ENCODE measurements at regions not wholly inside any gene's neighbourhood (a gene's known extent, or its start where the extent isn't known, plus 50 kb on each side); places are given as distances from the start of the nearest gene placed in this dataset.
"Not testable (repeated sequence)": the region's sequence is repeated elsewhere in the genome, so short reads cannot be mapped to it uniquely, and the experiment has no call there.

DNA sequence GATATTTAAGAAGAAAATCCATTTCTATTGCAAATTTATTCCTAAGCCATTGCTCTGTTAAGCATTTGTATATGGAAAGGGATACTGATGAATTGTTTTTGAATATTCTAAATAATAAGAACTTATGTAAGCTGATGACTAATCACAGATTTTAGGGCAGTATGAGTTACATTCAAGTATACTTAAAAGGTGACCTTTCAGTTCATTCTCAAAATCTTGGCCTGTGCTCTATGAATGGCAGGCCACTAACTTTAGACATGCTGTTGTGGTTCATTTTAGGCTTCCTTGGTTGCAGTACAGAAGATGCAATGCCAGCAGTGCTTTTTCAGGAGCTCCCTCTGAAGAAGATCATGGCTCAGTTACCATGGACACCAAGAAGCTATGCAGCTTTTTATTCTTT, 380.4 kb downstream of the CENPW start:
- H3K27me3 ChIP-seq (ENCODE audit: control insufficient read depth, insufficient read depth), result no peaks in the 10 kb centered on the region
- DNase-seq (no peak), ATAC-seq (no peak)
- no peaks in the 10 kb centered on the region for H3K9me3 ChIP-seq (ENCODE audit: control insufficient read depth, low read length)
- intact Hi-C loops (cut with DNase I), result no loop called here
- H3K27ac ChIP-seq (ENCODE audit: low read length), result no peak overlapping the region
- H3K4me3 ChIP-seq (ENCODE audit: low read length), result no peak overlapping the region
- no peaks in the 10 kb centered on the region for H3K4me1 ChIP-seq (ENCODE audit: control insufficient read depth, insufficient read depth, low read length)

DNA sequence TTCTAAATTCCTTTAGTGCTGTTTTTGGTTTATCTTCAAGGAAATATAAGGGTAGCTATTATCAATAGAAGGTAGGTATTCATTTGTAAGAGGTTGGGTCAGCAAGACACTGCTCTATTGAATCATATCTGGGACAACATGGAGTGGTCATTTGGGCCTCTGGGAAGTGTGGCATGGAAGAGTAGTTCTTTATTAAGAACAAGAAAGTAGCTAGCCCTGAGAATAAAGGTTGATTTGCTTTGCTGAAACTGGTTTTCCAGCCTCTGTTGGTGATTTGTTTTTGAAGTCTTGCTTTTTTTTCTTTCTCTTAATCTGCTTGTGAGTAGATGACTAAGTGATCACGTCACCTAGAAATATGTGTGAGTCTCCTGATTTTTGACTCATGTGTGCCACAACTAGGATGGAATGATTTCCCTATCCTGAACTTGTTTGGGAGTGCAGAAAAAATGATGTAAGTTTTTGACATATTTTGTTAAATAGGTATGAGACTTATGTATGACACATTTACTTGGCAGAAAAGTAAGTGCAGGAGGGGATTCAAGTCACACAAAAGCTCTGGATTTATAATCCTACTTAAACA, 381.8 kb downstream of the CENPW start:
- H3K9me3 ChIP-seq (ENCODE audit: control insufficient read depth, low read length), result no peaks in the 10 kb centered on the region
- WGBS, result 74% methylated on average over 1 of the region's 1 CpG
- H3K27me3 ChIP-seq (ENCODE audit: control insufficient read depth, insufficient read depth), result no peaks in the 10 kb centered on the region
- H3K27ac ChIP-seq (ENCODE audit: low read length), result no peak overlapping the region
- H3K4me3 ChIP-seq (ENCODE audit: low read length), result no peak overlapping the region
- ATAC-seq (no peak), DNase-seq (no peak)
- intact Hi-C loops (cut with DNase I), result no loop called here
- no peaks in the 10 kb centered on the region for H3K4me1 ChIP-seq (ENCODE audit: control insufficient read depth, insufficient read depth, low read length)

DNA sequence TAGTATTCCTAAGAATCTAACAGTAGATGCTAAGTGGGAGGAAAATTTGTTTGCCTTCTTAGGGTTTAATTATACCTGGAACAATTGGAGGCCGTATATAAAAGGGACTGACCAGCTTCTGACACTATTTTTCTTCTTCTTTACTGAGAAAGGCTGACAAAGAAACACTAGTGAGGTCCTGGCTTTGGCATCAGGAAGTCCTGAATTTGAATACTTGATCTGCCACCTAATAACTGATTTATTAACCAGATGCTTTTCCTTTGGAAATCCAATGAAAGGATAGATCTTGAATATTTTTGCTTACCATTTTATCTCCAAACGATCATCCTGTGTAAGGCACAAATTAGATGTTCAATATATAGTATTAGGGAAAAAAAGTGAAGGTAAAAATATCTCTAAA, 382.5 kb downstream of the CENPW start:
- no peak for ATAC-seq
- no peaks in the 10 kb centered on the region for H3K27me3 ChIP-seq (ENCODE audit: control insufficient read depth, insufficient read depth)
- intact Hi-C loops (cut with DNase I), result no loop called here
- H3K4me1 ChIP-seq (ENCODE audit: control insufficient read depth, insufficient read depth, low read length), result no peaks in the 10 kb centered on the region
- no peak overlapping the region for H3K4me3 ChIP-seq (ENCODE audit: low read length)
- 82% methylated on average over 2 of the region's 2 CpGs for WGBS
- no peak for DNase-seq
- H3K27ac ChIP-seq (ENCODE audit: low read length), result no peak overlapping the region
- H3K9me3 ChIP-seq (ENCODE audit: control insufficient read depth, low read length), result no peaks in the 10 kb centered on the region

DNA sequence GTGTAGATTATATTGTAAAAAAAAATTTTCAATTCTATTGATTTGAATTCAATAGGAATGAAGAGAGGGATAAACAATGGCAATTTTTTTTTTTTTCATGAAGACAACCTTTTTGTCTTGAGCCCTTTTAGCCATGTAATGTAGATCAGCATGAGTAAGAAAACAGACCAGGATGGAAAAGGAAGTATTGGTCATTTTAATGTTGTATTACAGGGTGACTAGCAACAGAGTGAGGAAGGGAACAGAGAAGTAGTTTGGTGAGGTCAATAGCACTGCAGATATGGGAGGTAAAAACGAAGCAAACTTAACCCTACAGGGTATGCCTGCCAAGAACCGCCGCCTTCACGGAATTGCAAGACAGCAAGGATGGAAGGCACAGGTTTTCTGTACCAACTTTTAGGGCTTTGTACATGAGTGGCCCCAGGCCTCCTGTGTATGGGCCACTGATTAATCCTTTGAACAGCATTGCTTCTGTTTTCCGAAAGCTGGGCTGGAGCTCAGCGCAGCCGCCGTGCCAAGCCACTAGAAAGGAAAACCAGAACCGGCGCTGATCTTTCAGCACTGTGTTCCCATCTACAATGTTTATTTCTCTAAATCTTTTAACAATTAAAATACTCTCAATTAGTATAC, 383.7 kb downstream of the CENPW start:
- no peak for DNase-seq

DNA sequence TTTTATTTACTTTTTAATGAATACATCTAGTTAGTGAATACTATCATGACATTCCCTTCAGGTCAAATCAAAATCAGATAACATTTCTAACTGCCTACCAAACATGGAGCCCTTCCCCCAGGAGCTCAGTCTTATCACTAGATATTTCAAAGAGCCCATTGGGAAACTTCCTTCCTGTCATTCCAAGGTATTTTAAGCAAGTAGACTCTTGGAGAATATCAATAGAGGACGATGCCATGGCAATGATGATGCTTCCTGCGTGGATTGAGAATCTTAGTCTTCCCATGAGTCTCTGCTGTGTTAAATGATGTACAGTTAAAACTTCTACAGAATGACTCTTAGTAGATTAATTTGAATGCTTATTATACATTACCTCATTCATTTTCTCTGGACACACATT, 384.9 kb downstream of the CENPW start:
- intact Hi-C loops (cut with DNase I), result no loop called here
- WGBS, result 52% methylated on average over 2 of the region's 2 CpGs
- no peak overlapping the region for H3K27ac ChIP-seq (ENCODE audit: low read length)
- DNase-seq, result no peak
- no peaks in the 10 kb centered on the region for H3K9me3 ChIP-seq (ENCODE audit: control insufficient read depth, low read length)
- no peak overlapping the region for H3K4me3 ChIP-seq (ENCODE audit: low read length)
- no peaks in the 10 kb centered on the region for H3K4me1 ChIP-seq (ENCODE audit: control insufficient read depth, insufficient read depth, low read length)
- H3K27me3 ChIP-seq (ENCODE audit: control insufficient read depth, insufficient read depth), result no peaks in the 10 kb centered on the region
- no peak for ATAC-seq

More for the DNA sequence above, 383.7 kb downstream of the CENPW start:
- no peak for ATAC-seq
- no peaks in the 10 kb centered on the region for H3K27me3 ChIP-seq (ENCODE audit: control insufficient read depth, insufficient read depth)
- H3K4me1 ChIP-seq (ENCODE audit: control insufficient read depth, insufficient read depth, low read length), result no peaks in the 10 kb centered on the region
- intact Hi-C loops (cut with DNase I), result no loop called here
- no peak overlapping the region for H3K4me3 ChIP-seq (ENCODE audit: low read length)
- WGBS, result 93% methylated on average over 10 of the region's 10 CpGs
- no peaks in the 10 kb centered on the region for H3K9me3 ChIP-seq (ENCODE audit: control insufficient read depth, low read length)
- H3K27ac ChIP-seq (ENCODE audit: low read length), result no peak overlapping the region

- DNase-seq, result peak in 1 of 3 donors; percentile 16
- H3K9me3 ChIP-seq (ENCODE audit: control insufficient read depth, low read length); H3K27ac ChIP-seq (ENCODE audit: low read length); H3K4me3 ChIP-seq (ENCODE audit: low read length); ATAC-seq; intact Hi-C loops (cut with DNase I); H3K4me1 ChIP-seq (ENCODE audit: control insufficient read depth, insufficient read depth, low read length); H3K27me3 ChIP-seq (ENCODE audit: control insufficient read depth, insufficient read depth): not testable (repeated sequence)
- 79% methylated on average over 7 of the region's 7 CpGs for WGBS
These were observed 386.5 kb downstream of the CENPW start for GRCh38 chr6:126726454-126726853.

- 82% methylated on average over 1 of the region's 1 CpG for WGBS
- intact Hi-C loops (cut with DNase I), result no loop called here
- no peak for DNase-seq
- no peaks in the 10 kb centered on the region for H3K9me3 ChIP-seq (ENCODE audit: control insufficient read depth, low read length)
- no peaks in the 10 kb centered on the region for H3K4me1 ChIP-seq (ENCODE audit: control insufficient read depth, insufficient read depth, low read length)
- H3K27me3 ChIP-seq (ENCODE audit: control insufficient read depth, insufficient read depth), result no peaks in the 10 kb centered on the region
- H3K27ac ChIP-seq (ENCODE audit: low read length), result no peak overlapping the region
- H3K4me3 ChIP-seq (ENCODE audit: low read length), result no peak overlapping the region
- no peak for ATAC-seq
These were observed 380.3 kb upstream of the RSPO3 start for GRCh38 chr6:126738146-126738545.

- H3K9me3 ChIP-seq (ENCODE audit: control insufficient read depth, low read length), result no peaks in the 10 kb centered on the region
- ATAC-seq, result no peak
- H3K27ac ChIP-seq (ENCODE audit: low read length), result no peak overlapping the region
- no peaks in the 10 kb centered on the region for H3K4me1 ChIP-seq (ENCODE audit: control insufficient read depth, insufficient read depth, low read length)
- H3K27me3 ChIP-seq (ENCODE audit: control insufficient read depth, insufficient read depth), result no peaks in the 10 kb centered on the region
- no peak for DNase-seq
- 59% methylated on average over 1 of the region's 1 CpG for WGBS
- intact Hi-C loops (cut with DNase I), result no loop called here
- H3K4me3 ChIP-seq (ENCODE audit: low read length), result no peak overlapping the region
These were observed 379.8 kb upstream of the RSPO3 start for GRCh38 chr6:126738641-126739040.

DNA sequence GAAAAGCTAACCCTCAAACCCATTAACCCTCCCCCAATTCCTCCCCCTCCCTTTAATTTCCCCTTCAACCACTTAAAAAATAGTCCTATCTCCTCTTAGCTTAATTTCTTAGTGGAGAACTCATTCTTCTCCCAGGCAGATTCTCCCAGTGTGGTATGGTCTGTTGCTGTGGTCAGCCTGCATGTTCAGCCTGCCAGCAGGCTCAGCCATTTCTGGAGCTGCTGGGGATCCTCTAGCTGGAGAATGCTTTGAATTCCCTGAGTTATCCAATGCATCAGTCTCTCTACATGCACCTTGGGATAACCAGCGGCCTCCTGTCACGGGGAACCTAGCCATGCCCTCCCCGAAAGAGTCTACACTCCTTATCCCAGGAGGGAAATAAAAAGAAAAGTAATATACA, 375.4 kb upstream of the RSPO3 start:
- H3K4me3 ChIP-seq (ENCODE audit: low read length), result no peak overlapping the region
- no peak for DNase-seq
- WGBS, result 81% methylated on average over 3 of the region's 3 CpGs
- H3K27me3 ChIP-seq (ENCODE audit: control insufficient read depth, insufficient read depth), result no peaks in the 10 kb centered on the region
- no peaks in the 10 kb centered on the region for H3K9me3 ChIP-seq (ENCODE audit: control insufficient read depth, low read length)
- no peak overlapping the region for H3K27ac ChIP-seq (ENCODE audit: low read length)
- intact Hi-C loops (cut with DNase I), result no loop called here
- ATAC-seq, result no peak
- H3K4me1 ChIP-seq (ENCODE audit: control insufficient read depth, insufficient read depth, low read length), result no peaks in the 10 kb centered on the region

DNA sequence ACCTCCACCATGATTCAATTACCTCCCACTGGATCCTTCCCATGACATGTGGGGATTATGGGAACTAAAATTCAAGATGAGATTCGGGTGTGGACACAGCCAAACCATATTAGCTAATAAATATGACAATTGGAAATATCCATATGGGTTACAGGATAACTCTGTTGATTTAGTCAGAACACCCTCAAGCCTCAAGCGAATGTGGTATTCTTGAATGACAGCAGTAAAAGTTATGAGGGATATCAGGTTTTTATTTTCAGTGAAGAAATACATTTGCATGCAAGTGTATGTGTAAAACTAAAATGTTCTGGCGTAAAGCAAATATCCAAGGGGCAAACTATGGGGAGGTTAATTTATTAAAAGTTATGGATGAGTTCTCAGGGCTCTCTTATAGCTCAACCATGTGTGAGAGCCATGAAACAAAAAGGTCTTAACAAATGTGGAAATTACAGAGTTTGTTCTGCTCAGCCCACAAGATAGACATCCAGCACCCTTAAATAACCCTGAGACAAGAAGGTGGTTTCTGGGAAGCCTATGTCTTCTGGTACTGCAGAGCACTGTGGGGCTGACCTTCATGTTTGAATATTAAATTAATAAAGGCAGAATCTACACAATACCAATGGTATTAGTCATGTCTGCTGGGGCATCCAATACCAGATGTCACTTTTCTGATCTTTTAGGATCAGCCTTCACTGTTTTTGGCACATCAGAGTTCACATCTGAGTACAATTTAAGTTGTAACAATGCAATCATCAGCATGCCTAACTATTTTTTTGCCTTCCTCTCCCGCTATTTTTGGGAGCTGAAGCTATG, 370.5 kb upstream of the RSPO3 start:
- Histone ChIP-seq H3K4me3 (ENCODE audit: low read length) (no peak overlapping the region), H3K27ac (ENCODE audit: low read length) (no peak overlapping the region), H3K27me3 (ENCODE audit: control insufficient read depth, insufficient read depth) (no peaks in the 10 kb centered on the region), H3K9me3 (ENCODE audit: control insufficient read depth, low read length) (no peaks in the 10 kb centered on the region), H3K4me1 (ENCODE audit: control insufficient read depth, insufficient read depth, low read length) (no peaks in the 10 kb centered on the region)
- ATAC-seq, result no peak
- 73% methylated on average over 4 of the region's 4 CpGs for WGBS
- intact Hi-C loops (cut with DNase I), result no loop called here
- no peak for DNase-seq

- H3K27me3 ChIP-seq (ENCODE audit: control insufficient read depth, insufficient read depth), result no peaks in the 10 kb centered on the region
- intact Hi-C loops (cut with DNase I), result no loop called here
- DNase-seq (no peak), ATAC-seq (no peak)
- 60% methylated on average over 1 of the region's 1 CpG for WGBS
- H3K4me3 ChIP-seq (ENCODE audit: low read length), result no peak overlapping the region
- H3K4me1 ChIP-seq (ENCODE audit: control insufficient read depth, insufficient read depth, low read length), result no peaks in the 10 kb centered on the region
- H3K9me3 ChIP-seq (ENCODE audit: control insufficient read depth, low read length), result no peaks in the 10 kb centered on the region
- no peak overlapping the region for H3K27ac ChIP-seq (ENCODE audit: low read length)
These were observed 364.9 kb upstream of the RSPO3 start for GRCh38 chr6:126753606-126754005.

Data from right cardiac atrium (tissue), 5 donors.